NB4 (cell line): ENCODE measurements at regions not wholly inside any gene's neighbourhood (a gene's known extent, or its start where the extent isn't known, plus 50 kb on each side); places are given as distances from the start of the nearest gene placed in this dataset.

ENCODE experiments used
- DNase-seq: peaks from one replicate; pipeline ENCODE4 v3.0.0; 2010; ENCODE audit warnings: low read depth
- H3K4me3 ChIP-seq: one replicate; pipeline ENCODE4 v1.5.1; 2011; ENCODE audit warnings: mild to moderate bottlenecking, low read depth, low read length, moderate library complexity
- CTCF ChIP-seq: IDR thresholded peaks from one replicate; pipeline ENCODE4 v1.5.1; 2012; ENCODE audit warnings: low read depth, low read length
- MAX ChIP-seq: IDR thresholded peaks from 2 replicates; pipeline ENCODE4 v1.6.1; 2011; ENCODE audit warnings: low read depth, low read length
- MYC ChIP-seq: IDR thresholded peaks from 2 replicates; pipeline ENCODE4 v1.6.1; 2011; ENCODE audit warnings: low read depth, low read length
- POLR2A ChIP-seq: IDR thresholded peaks from 2 replicates; pipeline ENCODE4 v1.6.1; 2011; ENCODE audit warnings: mild to moderate bottlenecking; ENCODE audit not compliant: insufficient read length; ENCODE audit errors: extremely low read depth

GRCh38 chr4:58734030-58734674, 1624.0 kb upstream of the IGFBP7 start:
- TF ChIP-seq POLR2A (no peak), CTCF (no peak), MYC (no peak), MAX (no peak)
- no peak overlapping the region for H3K4me3 ChIP-seq
- DNase-seq: no peak

GRCh38 chr4:58732973-58733372, 1622.8 kb upstream of the IGFBP7 start:
- no peak overlapping the region for H3K4me3 ChIP-seq
- TF ChIP-seq MYC: no peak
- TF ChIP-seq CTCF: no peak
- no peak for TF ChIP-seq MAX
- TF ChIP-seq POLR2A: no peak
- no peak for DNase-seq

- no peak for TF ChIP-seq MYC
- TF ChIP-seq MAX: no peak
- TF ChIP-seq POLR2A: no peak
- no peak for TF ChIP-seq CTCF
- H3K4me3 ChIP-seq: no peak overlapping the region
- no peak for DNase-seq
Observed at GRCh38 chr4:58723954-58724353, 1613.8 kb upstream of the IGFBP7 start.

DNA sequence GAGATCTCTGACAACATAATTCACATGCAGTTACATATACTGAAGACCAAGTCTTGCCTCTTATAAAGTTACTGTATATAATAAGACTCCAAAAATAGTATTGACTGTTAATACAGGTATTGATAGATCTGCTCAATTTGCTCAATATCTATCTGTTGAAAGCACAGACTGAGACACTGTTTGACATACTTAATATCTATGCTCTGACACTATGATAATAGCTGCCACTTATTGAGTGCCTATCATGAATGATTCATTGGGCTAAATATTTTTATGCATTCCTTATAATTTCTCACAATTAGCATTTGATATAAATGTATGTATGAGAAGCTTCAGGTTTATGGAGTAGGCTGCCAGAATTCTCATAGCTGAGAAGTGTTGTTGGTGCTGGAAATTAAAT, 1600.9 kb upstream of the IGFBP7 start:
- DNase-seq: no peak
- TF ChIP-seq POLR2A (no peak), MYC (no peak), CTCF (no peak), MAX (no peak)
- no peak overlapping the region for H3K4me3 ChIP-seq

DNA sequence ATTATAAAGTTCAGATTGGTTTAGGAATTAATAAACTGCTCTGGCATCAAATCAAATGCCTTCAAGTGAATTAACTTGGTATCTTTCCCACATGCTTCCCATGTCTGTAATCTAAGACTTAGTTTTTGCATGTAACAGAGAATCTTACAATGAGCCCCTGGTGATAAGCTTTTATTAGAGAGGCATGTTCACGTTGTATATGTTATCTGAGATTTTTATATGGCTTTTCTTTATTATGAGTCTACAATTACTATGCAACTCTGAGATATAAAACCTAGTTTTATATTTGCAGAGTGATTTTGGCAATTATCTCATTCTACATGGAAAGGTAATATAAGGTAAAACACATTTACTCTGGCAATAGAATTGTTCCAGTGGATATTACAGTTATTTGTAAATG, 1578.4 kb upstream of the IGFBP7 start:
- no peak for DNase-seq
- TF ChIP-seq POLR2A: no peak
- no peak for TF ChIP-seq MAX
- TF ChIP-seq MYC: no peak
- no peak for TF ChIP-seq CTCF
- no peak overlapping the region for H3K4me3 ChIP-seq

DNA sequence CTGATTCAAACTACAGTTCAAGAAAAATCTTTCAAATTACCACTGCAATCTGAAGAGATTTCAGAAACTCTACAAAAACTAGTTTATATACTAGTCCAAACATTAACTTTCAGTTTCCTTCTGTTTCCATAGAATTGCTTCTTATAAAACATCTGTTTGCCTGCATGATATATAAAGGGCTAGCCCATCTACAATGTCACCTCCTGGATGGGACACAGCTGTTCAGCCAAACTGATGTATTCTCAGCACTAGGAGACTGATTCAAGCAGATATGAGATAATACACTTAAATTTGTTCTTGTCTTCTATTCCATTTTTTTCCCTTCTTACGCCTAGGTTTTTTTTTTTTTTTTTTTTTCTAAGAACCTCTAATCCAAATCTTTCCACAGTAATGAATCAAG, 1569.7 kb upstream of the IGFBP7 start:
- no peak for TF ChIP-seq POLR2A
- TF ChIP-seq MYC: no peak
- no peak for TF ChIP-seq MAX
- no peak for TF ChIP-seq CTCF
- no peak overlapping the region for H3K4me3 ChIP-seq
- no peak for DNase-seq
